Testis (tissue), 2 donors: ENCODE measurements at regions not wholly inside any gene's neighbourhood (a gene's known extent, or its start where the extent isn't known, plus 50 kb on each side); places are given as distances from the start of the nearest gene placed in this dataset.

Experiments
- DNase-seq: peaks from one replicate; pipeline ENCODE4 v3.0.0-alpha.2; 2019
- H3K27ac ChIP-seq, 2 donors: fragments of 200-600 bp; sonication (generic); one replicate each; pipeline ENCODE4 v1.5.1; 2019
- H3K27me3 ChIP-seq: fragments of 200-600 bp; sonication (generic); one replicate; pipeline ENCODE4 v1.5.1; 2019
- H3K36me3 ChIP-seq: fragments of 200-600 bp; sonication (generic); one replicate; pipeline ENCODE4 v1.5.1; 2017; ENCODE audit warnings: low read depth; ENCODE audit errors: missing control alignments
- H3K4me1 ChIP-seq: fragments of 200-600 bp; sonication (generic); one replicate; pipeline ENCODE4 v1.5.1; 2019
- H3K4me3 ChIP-seq, 2 donors: fragments of 200-600 bp; sonication (generic); one replicate each; pipeline ENCODE4 v1.5.1; 2017 to 2019
- H3K9me3 ChIP-seq: fragments of 200-600 bp; sonication (generic); one replicate; pipeline ENCODE4 v1.5.1; 2017
- CTCF ChIP-seq, 3 experiments: fragments of 450-650 bp in 2 of 3; fragments of 200-600 bp in 1 of 3; sonication (generic) in 1 of 3; IDR thresholded peaks; one replicate each; pipeline ENCODE4 v1.5.1; 2016 to 2019; ENCODE audit warnings: antibody characterized with exemption in 3 of 3, mild to moderate bottlenecking in 2 of 3, moderate library complexity in 1 of 3
- POLR2A ChIP-seq: fragments of 450-650 bp; IDR thresholded peaks from one replicate; pipeline ENCODE4 v1.6.1; 2017; ENCODE audit warnings: antibody characterized with exemption, mild to moderate bottlenecking, moderate library complexity
- WGBS, 2 donors: methylation state at CpG; one replicate each; pipeline ENCODE4 v1.1.5; 2018; 5-methylcytosine and 5-hydroxymethylcytosine counted together
- intact Hi-C: fragments of 100-400 bp; cut with DNase I; formaldehyde crosslinking; loops from one replicate; pipeline ENCODE4 v1.15.1; 2023; ENCODE audit warnings: low total_unique reads

- Histone ChIP-seq H3K36me3 (no peaks in the 10 kb centered on the region), H3K4me3 (no peak overlapping the region), H3K27me3 (no peaks in the 10 kb centered on the region), H3K4me1 (peaks cover 12% of the 10 kb centered on the region), H3K27ac (no peak overlapping the region), H3K9me3 (no peaks in the 10 kb centered on the region)
- WGBS, 2 donors = 71 to 72% methylated on average over 5 of the region's 5 CpGs
- TF ChIP-seq POLR2A (no peak), CTCF (IDR thresholded peaks at IDR 0.05) (no peak)
- DNase-seq = no peak
- intact Hi-C loops = no loop called here
Observed at GRCh38 chr12:64943686-64944085, 119.2 kb downstream of the TBC1D30 start.

GRCh38 chr12:64944966-64945365, 120.5 kb downstream of the TBC1D30 start:
- intact Hi-C loops = no loop called here
- Histone ChIP-seq H3K27ac (no peak overlapping the region), H3K27me3 (no peaks in the 10 kb centered on the region), H3K4me1 (peaks cover 12% of the 10 kb centered on the region), H3K4me3 (no peak overlapping the region), H3K9me3 (no peaks in the 10 kb centered on the region), H3K36me3 (no peaks in the 10 kb centered on the region)
- 85 to 92% methylated on average over 3 of the region's 3 CpGs for WGBS, 2 donors
- DNase-seq = no peak
- TF ChIP-seq CTCF (IDR thresholded peaks at IDR 0.05) (no peak), POLR2A (no peak)

GRCh38 chr12:64946132-64946829, 121.8 kb downstream of the TBC1D30 start:
- Histone ChIP-seq H3K4me1 (peaks cover 12% of the 10 kb centered on the region), H3K36me3 (no peaks in the 10 kb centered on the region), H3K27ac (peak overlapping the region in 1 of 2 donors; percentile 56), H3K27me3 (no peaks in the 10 kb centered on the region), H3K9me3 (no peaks in the 10 kb centered on the region), H3K4me3 (no peak overlapping the region)
- 29 to 38% methylated on average over 5 of the region's 5 CpGs for WGBS, 2 donors
- peak; percentile 90 for DNase-seq
- intact Hi-C loops = no loop called here
- TF ChIP-seq POLR2A (no peak), CTCF (IDR thresholded peaks at IDR 0.05) (no peak)

DNA sequence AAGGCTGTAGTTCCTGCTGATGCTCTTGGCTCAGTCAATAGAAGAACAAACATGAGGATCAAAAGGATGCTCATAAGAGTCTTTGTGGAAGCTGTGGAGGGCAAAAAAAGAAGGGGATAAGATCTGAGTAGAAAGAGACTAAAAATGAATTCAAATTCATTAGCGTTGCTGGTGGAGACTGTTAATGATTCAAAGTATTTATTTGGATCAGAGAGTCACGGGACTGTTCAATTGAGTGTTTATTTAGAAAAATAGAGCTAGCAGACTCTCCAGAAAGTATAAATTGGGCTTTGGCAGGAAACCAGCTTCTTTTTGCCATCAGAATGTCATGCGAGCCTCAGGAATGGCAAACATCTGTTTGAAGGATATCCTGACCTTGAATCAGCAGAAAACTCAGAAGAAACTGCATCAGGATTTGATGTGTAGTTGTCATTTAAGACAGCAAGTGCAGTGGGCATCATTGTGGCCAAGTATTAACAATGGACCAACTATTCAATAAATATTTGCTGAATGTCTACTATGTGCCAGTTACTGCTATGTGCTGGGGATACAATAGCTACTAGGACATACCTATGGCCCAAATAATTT, 126.4 kb downstream of the TBC1D30 start:
- TF ChIP-seq CTCF (IDR thresholded peaks at IDR 0.05) (no peak), POLR2A (no peak)
- H3K27me3 ChIP-seq = no peaks in the 10 kb centered on the region
- WGBS, 2 donors = 23 to 40% methylated on average over 3 of the region's 3 CpGs
- no peak overlapping the region for H3K27ac ChIP-seq
- H3K9me3 ChIP-seq = no peaks in the 10 kb centered on the region
- H3K36me3 ChIP-seq = no peaks in the 10 kb centered on the region
- no peak for DNase-seq
- intact Hi-C loops = no loop called here
- H3K4me1 ChIP-seq = peaks cover 17% of the 10 kb centered on the region
- no peak overlapping the region for H3K4me3 ChIP-seq

DNA sequence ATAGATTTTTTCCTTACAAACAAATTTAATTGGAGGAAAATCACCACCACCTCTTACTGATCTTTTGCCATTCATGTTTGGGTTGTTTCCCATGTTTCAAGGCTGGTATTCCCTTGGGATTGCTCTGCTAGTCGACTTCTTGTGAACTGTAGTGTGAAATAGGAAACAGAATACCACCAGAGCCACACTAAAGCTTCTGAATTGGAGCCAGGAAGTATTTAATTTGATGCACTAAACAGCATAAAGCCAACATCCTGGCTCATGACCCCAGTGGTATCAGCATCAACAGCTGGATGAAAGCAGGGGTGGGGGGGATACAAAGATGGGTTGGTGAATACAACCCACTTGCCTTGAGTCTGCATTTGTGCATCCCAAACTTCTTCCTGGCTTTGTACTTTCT, 127.5 kb downstream of the TBC1D30 start:
- 14 to 42% methylated on average over 1 of the region's 1 CpG for WGBS, 2 donors
- Histone ChIP-seq H3K9me3 (no peaks in the 10 kb centered on the region), H3K4me1 (peaks cover 14% of the 10 kb centered on the region), H3K27ac (no peak overlapping the region), H3K4me3 (no peak overlapping the region), H3K36me3 (no peaks in the 10 kb centered on the region), H3K27me3 (no peaks in the 10 kb centered on the region)
- intact Hi-C loops = no loop called here
- DNase-seq = no peak
- TF ChIP-seq CTCF (IDR thresholded peaks at IDR 0.05) (no peak), POLR2A (no peak)
